HG02852 (cell line): ENCODE measurements at regions not wholly inside any gene's neighbourhood (a gene's known extent, or its start where the extent isn't known, plus 50 kb on each side); places are given as distances from the start of the nearest gene placed in this dataset.

ENCODE experiments used
- ATAC-seq: cut with Tn5 transposase; IDR thresholded peaks from one replicate; pipeline ENCODE4 v1.9.1; 2021; ENCODE audit warnings: mild to moderate bottlenecking, moderate library complexity; ENCODE audit not compliant: unreplicated experiment

GRCh38 chr2:2638547-2639220 lies 307.6 kb upstream of the MYT1L start:
- no peak for ATAC-seq

GRCh38 chr2:2636813-2637212 lies 305.7 kb upstream of the MYT1L start:
- ATAC-seq = no peak

- ATAC-seq = no peak
Observed at GRCh38 chr2:2635025-2635528, 304.0 kb upstream of the MYT1L start.

- ATAC-seq = no peak
Observed at GRCh38 chr2:2633017-2633416, 301.9 kb upstream of the MYT1L start.

DNA sequence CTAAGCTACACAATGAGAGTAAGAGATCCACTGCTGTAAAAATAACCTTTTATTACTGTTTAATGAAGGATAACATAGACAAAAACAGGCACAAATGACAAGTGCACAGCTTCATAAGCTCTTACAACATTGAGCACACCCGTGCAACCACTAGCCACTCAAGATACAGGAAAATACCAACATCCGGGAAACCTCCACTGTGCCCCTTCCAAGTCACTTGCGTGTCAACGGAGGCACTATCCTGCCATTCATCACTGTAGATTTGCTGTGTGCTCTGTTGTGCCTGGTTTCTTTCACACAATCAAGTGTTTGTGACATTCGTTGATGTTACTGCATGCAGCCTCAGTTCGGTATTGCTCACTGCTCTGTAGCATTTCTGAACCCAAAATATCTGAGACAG lies 292.9 kb upstream of the MYT1L start:
- ATAC-seq = no peak

DNA sequence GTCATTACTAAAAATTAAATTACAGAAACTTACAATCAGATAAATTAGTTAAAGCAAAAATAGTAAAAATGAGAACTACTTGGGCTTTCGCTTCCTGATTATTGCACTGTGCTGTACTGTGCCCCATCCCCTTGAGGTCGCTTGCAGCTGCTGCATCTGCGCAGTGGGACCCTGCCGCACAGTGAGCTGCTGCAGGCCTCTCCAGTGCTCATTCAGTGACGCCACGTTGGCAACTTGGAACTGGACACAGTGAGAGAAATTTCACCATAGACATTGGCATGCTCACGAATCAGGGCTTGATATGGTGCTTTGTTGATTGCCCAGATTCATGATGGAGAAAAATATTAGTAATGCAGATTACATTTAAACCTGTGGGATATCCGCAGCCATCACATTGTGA lies 290.8 kb upstream of the MYT1L start:
- no peak for ATAC-seq

DNA sequence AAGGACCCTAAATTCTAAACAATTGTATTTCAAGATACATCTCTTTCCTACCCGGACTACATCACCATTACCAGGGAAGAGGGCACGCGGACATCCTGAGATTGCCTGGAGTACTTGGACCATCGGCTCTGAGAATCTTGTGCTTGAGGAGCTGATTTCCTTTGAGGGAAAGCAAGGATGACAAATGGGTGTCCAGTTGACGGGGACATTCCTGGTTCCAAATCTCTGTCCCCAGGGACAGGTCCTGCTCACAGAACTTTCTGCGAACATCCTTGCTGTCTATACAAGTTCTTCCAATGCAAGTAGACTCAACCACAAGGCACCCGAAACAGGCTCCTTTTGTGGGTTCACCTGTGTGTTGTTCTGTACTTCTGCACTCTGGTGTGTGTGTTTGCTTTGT lies 289.5 kb upstream of the MYT1L start:
- no peak for ATAC-seq

DNA sequence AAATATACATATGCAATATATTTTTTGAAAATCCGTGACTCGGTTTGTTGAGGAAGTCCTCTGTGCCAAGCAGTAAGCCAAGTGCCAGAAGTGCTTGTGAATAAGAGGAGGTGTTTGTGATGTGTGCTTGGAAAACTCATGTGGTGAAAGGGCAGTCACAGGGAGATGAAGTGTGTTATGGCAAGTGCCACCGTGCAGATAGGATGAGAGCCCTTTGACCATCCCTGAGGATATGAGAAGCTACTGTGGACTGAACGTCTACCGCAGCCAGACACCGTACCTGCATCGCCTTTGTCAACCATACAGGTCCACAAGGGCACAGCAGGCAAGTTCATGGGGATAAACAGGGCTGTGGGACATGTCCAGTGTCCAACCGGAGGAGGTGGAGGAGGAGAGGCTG lies 288.9 kb upstream of the MYT1L start:
- ATAC-seq = no peak

GRCh38 chr2:2614452-2614851 lies 283.4 kb upstream of the MYT1L start:
- ATAC-seq = no peak

- peak; percentile 100 for ATAC-seq
Observed at GRCh38 chr2:2613279-2614199, 282.5 kb upstream of the MYT1L start.

- ATAC-seq = no peak
Observed at GRCh38 chr2:2610751-2611150, 279.7 kb upstream of the MYT1L start.

- ATAC-seq = no peak
Observed at GRCh38 chr2:2600366-2600765, 269.3 kb upstream of the MYT1L start.

DNA sequence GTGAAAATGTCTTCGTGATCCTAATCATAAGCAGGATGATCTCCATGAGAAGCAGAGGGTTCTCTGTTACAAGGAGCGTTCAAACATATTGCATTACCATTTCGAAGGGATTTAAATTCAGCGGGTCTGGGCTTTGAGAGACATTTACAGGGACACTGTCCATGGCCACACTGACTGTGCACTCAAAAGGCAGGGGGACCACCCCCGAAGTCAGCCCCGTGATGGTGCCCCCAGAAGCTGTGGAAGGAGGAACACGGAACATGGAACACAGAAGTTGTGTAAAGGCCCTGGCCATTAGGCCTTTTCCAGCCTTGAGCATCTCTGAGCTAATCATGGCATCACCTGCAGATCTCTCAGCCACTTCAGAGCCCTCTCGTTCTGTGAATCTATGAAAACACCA lies 268.4 kb upstream of the MYT1L start:
- no peak for ATAC-seq

DNA sequence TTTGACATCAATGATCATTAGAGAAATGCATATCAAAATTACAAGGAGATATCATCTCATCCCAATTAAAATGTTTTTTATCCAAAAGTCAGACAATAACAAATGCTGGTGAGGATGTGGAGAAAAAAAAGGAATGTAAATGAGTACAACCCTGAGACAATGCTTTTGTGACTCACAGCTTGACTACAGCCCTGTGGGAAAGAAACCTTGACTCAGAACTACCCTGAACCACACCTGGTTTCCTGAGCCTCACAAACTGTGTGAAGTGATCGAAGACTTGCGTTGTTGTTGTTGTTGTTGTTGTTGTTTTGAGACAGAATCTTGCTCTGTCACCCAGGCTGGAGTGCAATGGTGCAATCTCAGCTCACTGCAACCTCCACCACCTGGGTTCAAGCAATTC lies 266.6 kb upstream of the MYT1L start:
- ATAC-seq = no peak

- no peak for ATAC-seq
Observed at GRCh38 chr2:2591542-2591940, 260.5 kb upstream of the MYT1L start.

GRCh38 chr2:2590841-2591541 lies 259.9 kb upstream of the MYT1L start:
- ATAC-seq = no peak

GRCh38 chr2:2590141-2590540 lies 259.1 kb upstream of the MYT1L start:
- no peak for ATAC-seq

- ATAC-seq = no peak
Observed at GRCh38 chr2:2588777-2589176, 257.7 kb upstream of the MYT1L start.

- ATAC-seq = no peak
Observed at GRCh38 chr2:2587354-2587753, 256.3 kb upstream of the MYT1L start.

DNA sequence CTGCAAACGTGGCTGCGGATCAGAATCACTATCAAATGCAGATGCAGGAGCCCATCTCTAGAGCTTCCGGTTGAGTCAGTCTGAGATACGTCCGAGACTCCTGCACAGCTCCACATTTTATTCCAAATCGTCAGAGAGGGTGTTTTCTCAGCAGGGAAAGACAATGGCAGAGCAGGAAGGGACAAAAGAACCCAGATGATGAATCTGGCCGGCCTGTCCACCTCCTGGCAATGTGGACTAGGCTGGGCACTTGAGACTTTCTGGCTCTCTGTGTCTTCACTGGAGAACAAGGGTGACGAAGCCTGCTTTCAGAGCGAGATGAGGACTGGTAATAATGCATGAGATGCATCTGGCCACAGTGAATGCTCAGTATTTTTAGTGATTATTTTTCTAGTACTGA lies 255.9 kb upstream of the MYT1L start:
- ATAC-seq = no peak

GRCh38 chr2:2586068-2586776 lies 255.1 kb upstream of the MYT1L start:
- no peak for ATAC-seq
